Neuronal stem cell (in vitro differentiated cells): ENCODE measurements at regions not wholly inside any gene's neighbourhood (a gene's known extent, or its start where the extent isn't known, plus 50 kb on each side); places are given as distances from the start of the nearest gene placed in this dataset. TPM values are rescaled to one million over a fixed set of nuclear protein-coding genes. Genes with fewer than 3 reads are reported as not detected.

Experiments used
- small RNA-seq: library from polyadenylated mRNA; stranded (forward); fragments of <200 nt; extraction: miRNeasy Mini kit (QIAGEN cat#:217004); gene quantifications from one replicate; pipeline ENCODE3, GENCODE V24; 2013; ENCODE audit not compliant: insufficient read depth

Small RNA genes lying in the stretch of these regions (small RNA-seq; reads per million reads assigned to genes)
- gene MIR563, result not detected
